ENCODE measurements at regions not wholly inside any gene's neighbourhood (a gene's known extent, or its start where the extent isn't known, plus 50 kb on each side); places are given as distances from the start of the nearest gene placed in this dataset.

DNA sequence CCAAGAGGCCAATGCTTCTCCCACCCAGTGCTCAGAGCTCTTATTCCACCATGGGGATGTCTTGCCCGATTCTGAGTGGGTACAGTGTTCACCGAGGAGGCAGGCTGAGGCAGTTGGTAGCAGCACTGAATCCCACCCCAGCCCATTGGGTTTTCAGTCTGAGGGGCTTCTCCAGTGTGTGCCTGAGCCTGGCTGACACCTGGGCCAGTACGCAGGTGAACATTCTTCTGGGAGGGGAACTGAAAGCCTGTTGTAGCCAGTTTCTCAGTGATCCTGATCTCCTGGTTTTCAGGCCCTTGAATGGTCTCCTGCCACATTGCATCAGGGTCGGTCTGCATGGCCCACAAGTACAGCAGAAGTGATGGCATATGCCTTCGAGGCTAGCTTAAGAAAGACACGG is 98.2 kb downstream of the TMEM17 start:
- no peaks in the 10 kb centered on the region for H3K36me3 ChIP-seq (ENCODE audit: control insufficient read depth in 4 of 4, insufficient read depth in 3 of 4, low read depth in 1 of 4, low read length in 3 of 4)
- DNase-seq (ENCODE audit: low spot score), result no peak
- no peak overlapping the region for H3K27ac ChIP-seq (ENCODE audit: low read depth in 1 of 2, low read length in 2 of 2)
- TF ChIP-seq HNF4G (IDR thresholded peaks at IDR 0.05), result no peak
- TF ChIP-seq RAD21 (IDR thresholded peaks at IDR 0.05), result no peak
- no peak for TF ChIP-seq EGR1 (IDR thresholded peaks at IDR 0.05; ENCODE audit: low read depth in 2 of 2)
- TF ChIP-seq GABPA (IDR thresholded peaks at IDR 0.05 in 1 of 2, conservative IDR thresholded peaks at IDR 0.05 in 1 of 2), result no peak
- no peak for TF ChIP-seq RXRA (IDR thresholded peaks at IDR 0.05)
- TF ChIP-seq, protein P1, sequence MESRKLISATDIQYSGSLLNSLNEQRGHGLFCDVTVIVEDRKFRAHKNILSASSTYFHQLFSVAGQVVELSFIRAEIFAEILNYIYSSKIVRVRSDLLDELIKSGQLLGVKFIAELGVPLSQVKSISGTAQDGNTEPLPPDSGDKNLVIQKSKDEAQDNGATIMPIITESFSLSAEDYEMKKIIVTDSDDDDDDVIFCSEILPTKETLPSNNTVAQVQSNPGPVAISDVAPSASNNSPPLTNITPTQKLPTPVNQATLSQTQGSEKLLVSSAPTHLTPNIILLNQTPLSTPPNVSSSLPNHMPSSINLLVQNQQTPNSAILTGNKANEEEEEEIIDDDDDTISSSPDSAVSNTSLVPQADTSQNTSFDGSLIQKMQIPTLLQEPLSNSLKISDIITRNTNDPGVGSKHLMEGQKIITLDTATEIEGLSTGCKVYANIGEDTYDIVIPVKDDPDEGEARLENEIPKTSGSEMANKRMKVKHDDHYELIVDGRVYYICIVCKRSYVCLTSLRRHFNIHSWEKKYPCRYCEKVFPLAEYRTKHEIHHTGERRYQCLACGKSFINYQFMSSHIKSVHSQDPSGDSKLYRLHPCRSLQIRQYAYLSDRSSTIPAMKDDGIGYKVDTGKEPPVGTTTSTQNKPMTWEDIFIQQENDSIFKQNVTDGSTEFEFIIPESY (IDR thresholded peaks at IDR 0.05), result no peak
- TF ChIP-seq, protein P2, sequence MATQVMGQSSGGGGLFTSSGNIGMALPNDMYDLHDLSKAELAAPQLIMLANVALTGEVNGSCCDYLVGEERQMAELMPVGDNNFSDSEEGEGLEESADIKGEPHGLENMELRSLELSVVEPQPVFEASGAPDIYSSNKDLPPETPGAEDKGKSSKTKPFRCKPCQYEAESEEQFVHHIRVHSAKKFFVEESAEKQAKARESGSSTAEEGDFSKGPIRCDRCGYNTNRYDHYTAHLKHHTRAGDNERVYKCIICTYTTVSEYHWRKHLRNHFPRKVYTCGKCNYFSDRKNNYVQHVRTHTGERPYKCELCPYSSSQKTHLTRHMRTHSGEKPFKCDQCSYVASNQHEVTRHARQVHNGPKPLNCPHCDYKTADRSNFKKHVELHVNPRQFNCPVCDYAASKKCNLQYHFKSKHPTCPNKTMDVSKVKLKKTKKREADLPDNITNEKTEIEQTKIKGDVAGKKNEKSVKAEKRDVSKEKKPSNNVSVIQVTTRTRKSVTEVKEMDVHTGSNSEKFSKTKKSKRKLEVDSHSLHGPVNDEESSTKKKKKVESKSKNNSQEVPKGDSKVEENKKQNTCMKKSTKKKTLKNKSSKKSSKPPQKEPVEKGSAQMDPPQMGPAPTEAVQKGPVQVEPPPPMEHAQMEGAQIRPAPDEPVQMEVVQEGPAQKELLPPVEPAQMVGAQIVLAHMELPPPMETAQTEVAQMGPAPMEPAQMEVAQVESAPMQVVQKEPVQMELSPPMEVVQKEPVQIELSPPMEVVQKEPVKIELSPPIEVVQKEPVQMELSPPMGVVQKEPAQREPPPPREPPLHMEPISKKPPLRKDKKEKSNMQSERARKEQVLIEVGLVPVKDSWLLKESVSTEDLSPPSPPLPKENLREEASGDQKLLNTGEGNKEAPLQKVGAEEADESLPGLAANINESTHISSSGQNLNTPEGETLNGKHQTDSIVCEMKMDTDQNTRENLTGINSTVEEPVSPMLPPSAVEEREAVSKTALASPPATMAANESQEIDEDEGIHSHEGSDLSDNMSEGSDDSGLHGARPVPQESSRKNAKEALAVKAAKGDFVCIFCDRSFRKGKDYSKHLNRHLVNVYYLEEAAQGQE (IDR thresholded peaks at IDR 0.05), result no peak
- no peak overlapping the region for H3K4me3 ChIP-seq (ENCODE audit: low read depth in 1 of 3, low read length in 3 of 3)
- no peaks in the 10 kb centered on the region for H3K27me3 ChIP-seq (ENCODE audit: control insufficient read depth in 4 of 4, insufficient read depth in 4 of 4, low read length in 3 of 4)
- no peak overlapping the region for H3K9ac ChIP-seq (ENCODE audit: low read depth in 1 of 2, low read length in 2 of 2)
- H3K9me3 ChIP-seq (ENCODE audit: control insufficient read depth in 4 of 4, low read length in 3 of 4), result no peaks in the 10 kb centered on the region
- H3K4me1 ChIP-seq (ENCODE audit: control insufficient read depth in 4 of 4, insufficient read depth in 4 of 4, low read length in 3 of 4), result peaks cover 0 to 12% (median 4%) of the 10 kb centered on the region in 4 donors
- WGBS, result 76% methylated on average over 6 of the region's 6 CpGs

DNA sequence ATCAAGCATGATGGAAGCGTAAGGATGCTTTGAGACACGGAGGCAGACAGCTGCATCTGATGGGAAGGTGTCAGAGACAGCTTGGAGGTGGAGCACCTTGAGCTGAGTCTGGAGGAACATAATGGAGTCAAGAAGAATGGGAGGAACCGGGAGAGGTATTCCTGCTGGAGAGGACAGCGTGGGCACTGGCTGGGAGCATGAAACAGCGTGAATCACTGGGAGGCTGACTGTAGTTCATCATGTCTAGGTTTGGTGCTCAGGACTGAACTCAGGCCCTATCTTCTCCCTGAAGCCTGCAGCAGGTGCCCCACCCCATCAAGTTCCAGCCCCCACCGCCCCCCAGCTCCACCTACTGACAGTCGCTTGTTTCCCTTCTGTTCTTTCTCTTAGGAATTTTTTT is 98.6 kb downstream of the TMEM17 start:
- H3K9me3 ChIP-seq (ENCODE audit: control insufficient read depth in 4 of 4, low read length in 3 of 4), result no peaks in the 10 kb centered on the region
- TF ChIP-seq HNF4A (conservative IDR thresholded peaks at IDR 0.05) (no peak), HNF4G (IDR thresholded peaks at IDR 0.05) (no peak), RXRA (IDR thresholded peaks at IDR 0.05) (no peak), RAD21 (IDR thresholded peaks at IDR 0.05) (no peak), FOXA1 (IDR thresholded peaks at IDR 0.05) (no peak), JUND (IDR thresholded peaks at IDR 0.05) (no peak), TAF1 (conservative IDR thresholded peaks at IDR 0.05) (no peak), NR2F2 (IDR thresholded peaks at IDR 0.05) (no peak)
- TF ChIP-seq, protein P3, sequence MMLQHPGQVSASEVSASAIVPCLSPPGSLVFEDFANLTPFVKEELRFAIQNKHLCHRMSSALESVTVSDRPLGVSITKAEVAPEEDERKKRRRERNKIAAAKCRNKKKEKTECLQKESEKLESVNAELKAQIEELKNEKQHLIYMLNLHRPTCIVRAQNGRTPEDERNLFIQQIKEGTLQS (IDR thresholded peaks at IDR 0.05), result no peak
- TF ChIP-seq, protein P4, sequence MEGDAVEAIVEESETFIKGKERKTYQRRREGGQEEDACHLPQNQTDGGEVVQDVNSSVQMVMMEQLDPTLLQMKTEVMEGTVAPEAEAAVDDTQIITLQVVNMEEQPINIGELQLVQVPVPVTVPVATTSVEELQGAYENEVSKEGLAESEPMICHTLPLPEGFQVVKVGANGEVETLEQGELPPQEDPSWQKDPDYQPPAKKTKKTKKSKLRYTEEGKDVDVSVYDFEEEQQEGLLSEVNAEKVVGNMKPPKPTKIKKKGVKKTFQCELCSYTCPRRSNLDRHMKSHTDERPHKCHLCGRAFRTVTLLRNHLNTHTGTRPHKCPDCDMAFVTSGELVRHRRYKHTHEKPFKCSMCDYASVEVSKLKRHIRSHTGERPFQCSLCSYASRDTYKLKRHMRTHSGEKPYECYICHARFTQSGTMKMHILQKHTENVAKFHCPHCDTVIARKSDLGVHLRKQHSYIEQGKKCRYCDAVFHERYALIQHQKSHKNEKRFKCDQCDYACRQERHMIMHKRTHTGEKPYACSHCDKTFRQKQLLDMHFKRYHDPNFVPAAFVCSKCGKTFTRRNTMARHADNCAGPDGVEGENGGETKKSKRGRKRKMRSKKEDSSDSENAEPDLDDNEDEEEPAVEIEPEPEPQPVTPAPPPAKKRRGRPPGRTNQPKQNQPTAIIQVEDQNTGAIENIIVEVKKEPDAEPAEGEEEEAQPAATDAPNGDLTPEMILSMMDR (IDR thresholded peaks at IDR 0.05; ENCODE audit: low read depth, low read length, missing input control), result no peak
- TF ChIP-seq, protein P1 (IDR thresholded peaks at IDR 0.05), result no peak
- TF ChIP-seq, protein P2 (IDR thresholded peaks at IDR 0.05), result no peak
- TF ChIP-seq, protein P5, sequence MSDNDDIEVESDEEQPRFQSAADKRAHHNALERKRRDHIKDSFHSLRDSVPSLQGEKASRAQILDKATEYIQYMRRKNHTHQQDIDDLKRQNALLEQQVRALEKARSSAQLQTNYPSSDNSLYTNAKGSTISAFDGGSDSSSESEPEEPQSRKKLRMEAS (IDR thresholded peaks at IDR 0.05), result no peak
- DNase-seq (ENCODE audit: low spot score), result no peak
- no peak overlapping the region for H3K4me3 ChIP-seq (ENCODE audit: low read depth in 1 of 3, low read length in 3 of 3)
- no peaks in the 10 kb centered on the region for H3K27me3 ChIP-seq (ENCODE audit: control insufficient read depth in 4 of 4, insufficient read depth in 4 of 4, low read length in 3 of 4)
- H3K4me1 ChIP-seq (ENCODE audit: control insufficient read depth in 4 of 4, insufficient read depth in 4 of 4, low read length in 3 of 4), result peaks cover 0 to 12% (median 4%) of the 10 kb centered on the region in 4 donors
- H3K27ac ChIP-seq (ENCODE audit: low read depth in 1 of 2, low read length in 2 of 2), result no peak overlapping the region
- 97% methylated on average over 7 of the region's 7 CpGs for WGBS
- no peak overlapping the region for H3K9ac ChIP-seq (ENCODE audit: low read depth in 1 of 2, low read length in 2 of 2)
- H3K36me3 ChIP-seq (ENCODE audit: control insufficient read depth in 4 of 4, insufficient read depth in 3 of 4, low read depth in 1 of 4, low read length in 3 of 4), result no peaks in the 10 kb centered on the region

Measured in liver (tissue), 8 donors.